Glomerular visceral epithelial cell (primary cell): ENCODE measurements at regions not wholly inside any gene's neighbourhood (a gene's known extent, or its start where the extent isn't known, plus 50 kb on each side); places are given as distances from the start of the nearest gene placed in this dataset.
"Not testable (repeated sequence)": the region's sequence is repeated elsewhere in the genome, so short reads cannot be mapped to it uniquely, and the experiment has no call there.

Experiments used
- DNase-seq: peaks from one replicate; pipeline ENCODE4 v3.0.0-alpha.2; 2016; ENCODE audit errors: extremely low spot score

- not testable (repeated sequence) for DNase-seq
Measured at GRCh38 chr2:76173206-76173605, 462.5 kb upstream of the GCFC2 start.

DNA sequence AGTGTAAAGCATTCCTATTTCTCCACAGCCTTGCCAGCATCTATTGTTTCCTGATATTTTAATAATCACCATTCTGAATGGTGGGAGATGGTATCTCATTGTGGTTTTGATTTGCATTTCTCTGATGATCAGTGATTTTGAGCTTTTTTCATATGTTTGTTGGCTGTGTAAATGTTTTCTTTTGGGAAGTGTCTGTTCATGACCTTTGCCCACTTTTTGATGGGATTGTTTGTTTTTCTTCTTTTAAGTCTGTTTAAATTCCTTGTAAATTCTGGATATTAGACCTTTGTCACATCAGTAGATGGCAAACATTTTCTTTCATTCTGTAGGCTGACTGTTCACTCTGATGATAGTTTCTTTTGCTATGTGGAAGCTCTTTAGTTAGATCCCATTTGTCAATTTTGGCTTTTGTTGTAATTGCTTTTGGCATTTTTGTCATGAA is 461.5 kb upstream of the GCFC2 start:
- DNase-seq: not testable (repeated sequence)

- no peak for DNase-seq
Measured at GRCh38 chr2:76170856-76171255, 460.1 kb upstream of the GCFC2 start.

DNA sequence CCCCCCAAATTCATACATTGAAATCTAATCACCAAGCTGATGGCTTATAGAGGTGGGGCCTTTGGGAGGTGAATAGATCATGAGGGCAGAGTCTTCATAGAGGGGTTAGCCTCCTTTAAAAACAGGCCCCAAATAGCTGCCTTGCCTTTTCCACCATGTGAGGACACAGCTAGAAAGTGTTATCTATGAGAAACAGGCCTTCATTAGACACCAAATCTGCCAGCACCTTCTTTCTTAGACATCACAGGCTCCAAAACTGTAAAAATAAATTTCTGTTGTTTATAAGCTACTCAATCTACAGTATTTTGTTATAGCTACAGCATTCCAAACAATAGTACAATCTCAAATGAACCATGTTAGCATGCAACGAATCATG is 459.3 kb upstream of the GCFC2 start:
- no peak for DNase-seq

DNA sequence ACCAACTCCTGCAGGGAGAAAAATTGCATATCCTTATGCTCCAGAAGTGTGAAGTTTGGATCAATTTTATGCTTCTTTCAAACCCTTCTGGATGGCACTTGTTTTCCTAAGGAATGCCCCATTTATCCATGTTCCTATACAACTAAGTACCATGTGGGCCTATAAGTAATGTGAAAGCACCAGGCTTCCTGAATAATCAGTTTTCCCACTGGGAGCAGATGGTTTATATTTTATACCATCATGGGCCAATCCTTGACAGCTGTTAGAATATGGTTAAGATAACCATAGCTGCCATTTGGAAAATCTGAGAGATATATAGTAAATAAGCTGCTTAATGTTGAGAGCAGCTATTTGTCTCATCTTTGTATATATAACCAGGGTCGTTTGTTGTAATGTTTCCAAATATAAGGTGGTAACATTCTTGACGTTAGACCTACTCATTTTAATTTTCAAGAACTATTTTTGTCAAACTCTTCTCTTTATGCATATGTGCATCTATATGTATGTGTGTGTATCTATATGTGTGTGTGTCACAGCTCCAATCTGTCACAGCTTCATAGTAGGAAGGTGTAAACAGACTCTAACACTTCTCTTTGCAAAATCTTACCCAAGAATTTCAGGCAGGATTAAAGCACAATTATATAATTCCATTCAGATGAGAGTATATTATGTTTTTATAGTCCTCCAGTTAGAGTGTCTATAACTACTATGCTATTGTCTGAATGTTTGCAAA is 458.7 kb upstream of the GCFC2 start:
- DNase-seq: no peak

GRCh38 chr2:76163860-76164259 is 453.1 kb upstream of the GCFC2 start:
- no peak for DNase-seq

GRCh38 chr2:76160670-76161069 is 450.0 kb upstream of the GCFC2 start:
- no peak for DNase-seq

DNA sequence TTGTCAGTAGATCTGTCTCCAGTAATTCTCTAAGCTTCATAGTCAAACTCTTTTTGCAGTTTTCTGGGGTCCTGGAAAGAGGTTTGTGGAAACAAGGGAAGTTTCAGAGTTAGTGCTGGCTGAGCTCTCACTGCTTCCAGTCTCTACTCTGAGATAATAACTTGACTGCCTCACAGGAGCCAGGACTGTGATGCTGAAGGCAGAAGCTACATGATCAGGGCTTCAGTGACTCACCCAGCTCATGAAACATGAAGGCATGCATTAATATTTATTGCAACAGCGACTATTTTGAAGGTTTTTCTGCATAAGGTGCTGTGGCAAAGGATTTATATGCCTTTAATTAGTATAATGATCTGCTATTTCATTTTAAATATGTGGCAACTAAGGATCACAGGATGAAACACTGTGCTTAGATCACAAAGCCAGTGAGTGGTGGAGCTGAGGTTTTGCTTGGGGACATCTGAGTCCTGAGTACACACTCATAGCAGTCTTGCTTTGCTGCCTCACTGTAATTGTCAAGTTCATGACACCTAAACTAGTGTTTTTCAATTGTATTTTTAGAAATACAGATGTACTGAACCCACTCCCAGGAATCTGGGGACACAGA is 448.4 kb upstream of the GCFC2 start:
- DNase-seq: no peak

DNA sequence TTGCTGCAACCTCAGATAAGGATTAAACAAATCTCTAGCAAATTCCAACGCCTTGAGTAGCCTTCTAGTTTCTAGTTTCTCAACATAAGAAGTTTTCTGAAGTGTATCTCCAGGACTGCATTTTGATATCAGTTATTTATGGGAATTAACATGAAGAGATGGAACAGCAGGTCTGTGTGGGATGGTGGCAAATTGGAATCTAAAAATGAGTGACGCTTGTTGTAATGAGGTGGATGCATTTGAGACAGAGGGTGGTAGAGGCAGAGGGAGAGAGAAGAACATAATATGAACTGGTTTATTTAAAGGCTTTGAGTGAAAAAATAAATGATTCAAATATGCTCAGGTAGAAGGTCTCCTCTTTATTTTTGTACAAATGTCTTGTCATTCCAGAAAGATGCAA is 446.8 kb upstream of the GCFC2 start:
- DNase-seq: no peak

GRCh38 chr2:76154981-76155380 is 444.3 kb upstream of the GCFC2 start:
- no peak for DNase-seq

DNA sequence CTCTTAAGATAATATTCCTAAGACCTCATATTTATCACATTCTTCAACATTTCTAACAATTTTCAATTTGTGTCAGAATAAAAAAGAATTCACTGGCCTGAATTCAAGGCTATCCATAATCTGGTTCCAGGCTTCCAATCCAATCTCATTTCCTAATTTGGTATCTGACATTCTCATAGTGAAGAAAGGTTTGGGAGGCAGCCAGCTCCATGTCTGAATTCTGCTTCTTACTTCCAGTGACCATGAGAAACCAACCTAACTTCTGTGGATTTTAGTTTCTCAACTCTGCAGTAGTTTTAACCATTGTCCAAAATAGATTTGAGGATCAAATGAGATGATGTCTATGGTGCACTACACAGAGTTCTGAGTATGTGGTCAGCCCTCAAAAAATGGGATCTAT is 439.1 kb upstream of the GCFC2 start:
- DNase-seq: no peak

- not testable (repeated sequence) for DNase-seq
Measured at GRCh38 chr2:76139303-76139702, 428.6 kb upstream of the GCFC2 start.

DNA sequence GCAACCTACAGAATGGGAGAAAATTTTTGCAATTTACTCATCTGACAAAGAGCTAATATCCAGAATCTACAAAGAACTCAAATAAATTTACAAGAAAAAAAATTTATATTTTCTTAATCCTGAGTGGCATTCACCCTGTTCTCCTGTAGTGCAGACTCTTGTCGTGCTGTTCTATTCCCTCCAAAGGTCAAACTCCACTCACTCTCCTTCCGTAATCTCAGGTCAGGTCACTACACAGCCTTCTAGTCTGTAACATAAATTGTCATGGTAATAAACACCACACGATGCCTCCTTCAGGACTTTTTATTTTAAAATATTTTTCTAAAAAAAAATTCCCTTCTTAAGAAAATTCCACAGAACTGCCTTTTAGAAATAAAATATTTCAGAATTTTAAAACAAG is 417.9 kb upstream of the GCFC2 start:
- no peak for DNase-seq

GRCh38 chr2:76120176-76120575 is 409.5 kb upstream of the GCFC2 start:
- DNase-seq: no peak

DNA sequence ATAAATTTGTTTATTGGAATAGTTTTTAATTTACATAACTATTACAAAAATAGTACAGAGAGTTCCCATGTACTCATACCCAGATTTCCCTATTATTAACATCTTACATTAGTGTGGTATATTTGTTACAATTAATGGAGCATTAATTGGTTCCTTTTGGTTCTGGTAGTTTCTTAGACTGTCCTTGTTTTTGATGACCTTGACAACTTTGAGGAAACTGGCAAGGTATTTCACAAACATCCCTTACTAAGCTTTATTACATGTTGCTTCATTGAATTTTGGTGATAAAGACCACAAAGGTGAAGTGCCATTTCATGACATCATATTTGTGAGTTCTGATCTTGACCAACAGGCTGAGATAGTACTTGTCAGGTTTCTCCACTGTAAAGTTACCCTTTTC is 379.0 kb upstream of the GCFC2 start:
- DNase-seq: no peak

DNA sequence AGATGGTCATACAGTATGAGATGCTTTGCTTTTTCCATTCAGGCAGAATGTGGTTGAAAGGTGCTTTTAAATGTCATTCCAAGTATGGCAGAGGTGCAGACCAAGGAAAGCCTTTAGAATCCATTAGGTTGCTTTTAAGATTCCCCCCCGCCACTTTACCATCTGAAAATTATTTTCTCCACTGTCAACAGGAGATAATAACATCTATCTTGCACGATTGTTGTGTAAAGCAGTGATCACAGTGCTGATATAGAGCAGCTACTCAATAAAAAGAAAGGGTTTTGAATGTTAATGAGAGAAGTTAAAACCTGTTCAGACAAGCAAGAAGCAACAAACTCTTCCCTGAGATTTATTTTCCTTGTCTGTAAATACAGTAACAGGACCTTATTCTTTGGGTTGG is 372.5 kb upstream of the GCFC2 start:
- DNase-seq: no peak

- no peak for DNase-seq
Measured at GRCh38 chr2:76082509-76082908, 371.8 kb upstream of the GCFC2 start.

GRCh38 chr2:76080154-76080553 is 369.4 kb upstream of the GCFC2 start:
- no peak for DNase-seq

GRCh38 chr2:76075126-76075525 is 364.4 kb upstream of the GCFC2 start:
- DNase-seq: no peak

DNA sequence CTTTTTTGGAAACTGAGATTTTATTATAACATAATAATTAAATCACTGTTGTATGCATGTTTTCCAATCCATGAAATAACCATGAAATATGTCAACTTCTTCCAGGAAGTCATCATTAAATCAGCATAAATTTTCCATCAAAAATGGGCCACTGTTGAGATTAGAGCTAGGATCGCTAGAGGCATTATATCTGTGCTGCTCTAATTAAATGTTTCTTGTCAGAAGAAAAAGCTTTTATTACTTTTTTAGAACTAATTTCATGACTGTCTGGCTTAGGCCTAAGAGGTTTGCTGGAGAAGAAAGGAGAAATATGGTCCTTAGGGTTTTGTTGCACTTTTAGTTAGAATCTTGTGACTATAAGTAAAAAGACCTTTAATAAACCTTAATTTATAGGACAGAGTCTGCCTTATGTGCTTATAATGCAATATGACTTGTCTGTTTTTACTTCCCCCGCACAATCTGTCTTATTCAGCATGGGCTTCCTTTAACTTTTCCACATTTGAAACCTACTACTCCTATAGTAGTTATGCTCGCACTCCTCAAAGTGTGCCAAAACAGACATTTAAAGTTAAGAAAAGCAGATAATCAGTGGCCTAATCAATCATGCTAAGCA is 363.4 kb upstream of the GCFC2 start:
- no peak for DNase-seq

DNA sequence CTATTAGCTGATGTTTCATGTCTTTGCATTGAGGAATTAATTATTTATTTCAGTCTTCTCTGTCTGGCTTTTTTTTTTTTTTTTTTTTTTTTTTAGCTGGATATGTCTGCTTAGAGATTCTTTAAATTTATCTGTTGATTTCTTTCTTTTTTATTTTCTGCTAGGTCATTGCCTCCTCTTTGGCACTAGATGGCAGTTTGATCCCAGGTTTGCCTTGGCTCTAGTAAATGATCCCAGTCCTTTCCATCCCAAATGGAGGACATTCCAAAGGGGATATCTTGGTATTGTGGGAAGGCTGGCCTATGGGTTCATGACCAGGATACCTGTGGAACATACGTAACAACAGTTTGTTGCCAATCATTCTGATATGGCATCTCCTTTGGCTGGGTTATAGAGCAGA is 339.5 kb upstream of the GCFC2 start:
- no peak for DNase-seq

DNA sequence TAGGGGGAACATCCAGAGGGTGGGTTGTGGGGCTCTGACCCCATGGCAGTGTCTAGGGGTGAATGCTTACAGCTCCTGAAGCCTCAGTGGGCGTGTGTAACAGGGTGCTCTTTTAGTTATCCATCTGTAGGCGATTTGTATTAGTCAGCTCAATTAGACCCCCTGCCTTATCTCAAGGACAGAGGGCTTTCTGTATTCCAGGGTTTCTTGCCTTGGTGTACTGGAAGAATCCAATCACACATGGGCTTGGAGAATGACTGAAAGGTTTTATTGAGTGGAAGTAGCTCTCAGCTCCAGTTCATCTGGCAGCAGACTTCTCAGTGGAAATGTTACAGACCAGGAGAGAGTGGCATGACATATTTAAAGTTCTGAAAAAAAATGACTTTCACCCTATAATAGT is 334.0 kb upstream of the GCFC2 start:
- DNase-seq: no peak

DNA sequence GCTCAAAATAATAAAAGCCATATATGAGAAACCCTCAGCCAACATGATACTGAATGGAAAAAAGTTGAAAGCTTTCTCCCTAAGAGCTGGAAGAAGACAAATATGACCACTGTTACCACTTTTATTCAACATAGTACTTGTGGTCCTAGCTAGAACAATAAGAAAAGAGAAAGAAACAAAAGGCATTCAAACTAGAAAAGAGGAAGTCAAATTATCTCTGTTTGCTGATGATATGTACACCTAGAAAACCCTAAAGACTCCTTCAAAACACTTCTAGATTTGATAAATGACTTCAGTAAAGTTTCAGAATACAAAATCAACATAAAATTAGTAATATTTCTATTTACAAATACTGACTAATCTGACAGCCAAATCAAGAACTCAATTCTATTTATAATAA is 328.8 kb upstream of the GCFC2 start:
- DNase-seq: no peak
